Breast epithelium (tissue), 4 donors: ENCODE measurements at regions not wholly inside any gene's neighbourhood (a gene's known extent, or its start where the extent isn't known, plus 50 kb on each side); places are given as distances from the start of the nearest gene placed in this dataset.

Experiments used
- DNase-seq, 2 donors: peaks; one replicate each; pipeline ENCODE4 v3.0.0-alpha.2; 2019; ENCODE audit warnings: low spot score in 2 of 2
- H3K27ac ChIP-seq, 2 donors: fragments of 200-600 bp; sonication (generic) in 1 of 2; one replicate each; pipeline ENCODE4 v1.5.1; 2016 to 2019; ENCODE audit warnings: mild to moderate bottlenecking in 1 of 2
- H3K27me3 ChIP-seq, 2 donors: fragments of 200-600 bp; sonication (generic) in 1 of 2; one replicate each; pipeline versions ENCODE4 v1.5.1 to v1.6.0; 2017 to 2019; ENCODE audit warnings: control low read depth in 1 of 2, mild to moderate bottlenecking in 1 of 2
- H3K36me3 ChIP-seq: fragments of 200-600 bp; one replicate; pipeline ENCODE4 v1.5.1; 2019
- H3K4me1 ChIP-seq, 2 donors: fragments of 200-600 bp; sonication (generic); one replicate each; pipeline ENCODE4 v1.5.1; 2016 to 2019; ENCODE audit warnings: control low read depth in 1 of 2
- H3K4me3 ChIP-seq, 3 donors: fragments of 200-600 bp; sonication (generic); 1 replicate in 2 of 3; 2 replicates in 1 of 3; pipeline ENCODE4 v1.5.1; 2016 to 2019; ENCODE audit warnings: mild to moderate bottlenecking in 3 of 3, moderate library complexity in 2 of 3
- H3K9me3 ChIP-seq, 2 donors: fragments of 200-600 bp; sonication (generic) in 1 of 2; one replicate each; pipeline ENCODE4 v1.5.1; 2016 to 2019; ENCODE audit warnings: control low read depth in 1 of 2
- POLR2A ChIP-seq: fragments of 450-650 bp; IDR thresholded peaks from one replicate; pipeline ENCODE4 v1.6.1; 2016; ENCODE audit warnings: antibody characterized with exemption, mild to moderate bottlenecking, moderate library complexity
- POLR2AphosphoS5 ChIP-seq, 3 donors: sonication (generic); formaldehyde crosslinking; IDR thresholded peaks; one replicate each; pipeline ENCODE4 v1.6.1; 2017; ENCODE audit warnings: antibody characterized with exemption in 3 of 3
- intact Hi-C: fragments of 100-400 bp; cut with DNase I; formaldehyde crosslinking; loops from one replicate; pipeline ENCODE4 v1.15.1; 2023; ENCODE audit warnings: low total_unique reads
- TF ChIP-seq, protein P1 (sequence below), 3 donors: fragments of 450-650 bp; IDR thresholded peaks; one replicate each; pipeline ENCODE4 v1.5.1; 2016 to 2017; ENCODE audit warnings: antibody characterized with exemption in 3 of 3, mild to moderate bottlenecking in 3 of 3, moderate library complexity in 3 of 3

GRCh38 chr18:23399067-23399466 is 54.0 kb upstream of the RIOK3 start:
- H3K4me3 ChIP-seq, result no peak overlapping the region
- TF ChIP-seq POLR2A, result no peak
- no peak for TF ChIP-seq POLR2AphosphoS5 (IDR thresholded peaks at IDR 0.05)
- TF ChIP-seq, protein P1, sequence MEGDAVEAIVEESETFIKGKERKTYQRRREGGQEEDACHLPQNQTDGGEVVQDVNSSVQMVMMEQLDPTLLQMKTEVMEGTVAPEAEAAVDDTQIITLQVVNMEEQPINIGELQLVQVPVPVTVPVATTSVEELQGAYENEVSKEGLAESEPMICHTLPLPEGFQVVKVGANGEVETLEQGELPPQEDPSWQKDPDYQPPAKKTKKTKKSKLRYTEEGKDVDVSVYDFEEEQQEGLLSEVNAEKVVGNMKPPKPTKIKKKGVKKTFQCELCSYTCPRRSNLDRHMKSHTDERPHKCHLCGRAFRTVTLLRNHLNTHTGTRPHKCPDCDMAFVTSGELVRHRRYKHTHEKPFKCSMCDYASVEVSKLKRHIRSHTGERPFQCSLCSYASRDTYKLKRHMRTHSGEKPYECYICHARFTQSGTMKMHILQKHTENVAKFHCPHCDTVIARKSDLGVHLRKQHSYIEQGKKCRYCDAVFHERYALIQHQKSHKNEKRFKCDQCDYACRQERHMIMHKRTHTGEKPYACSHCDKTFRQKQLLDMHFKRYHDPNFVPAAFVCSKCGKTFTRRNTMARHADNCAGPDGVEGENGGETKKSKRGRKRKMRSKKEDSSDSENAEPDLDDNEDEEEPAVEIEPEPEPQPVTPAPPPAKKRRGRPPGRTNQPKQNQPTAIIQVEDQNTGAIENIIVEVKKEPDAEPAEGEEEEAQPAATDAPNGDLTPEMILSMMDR (IDR thresholded peaks at IDR 0.05), result no peak
- H3K36me3 ChIP-seq, result no peaks in the 10 kb centered on the region
- H3K4me1 ChIP-seq, result no peaks in the 10 kb centered on the region
- no peak for DNase-seq
- intact Hi-C loops, result no loop called here
- H3K27me3 ChIP-seq, result no peaks in the 10 kb centered on the region
- no peak overlapping the region for H3K27ac ChIP-seq
- no peaks in the 10 kb centered on the region for H3K9me3 ChIP-seq

GRCh38 chr18:23400918-23401317 is 52.2 kb upstream of the RIOK3 start:
- H3K27ac ChIP-seq, result no peak overlapping the region
- intact Hi-C loops, result loop anchor here (10.0 kb wide), 1 partner anchor 606 kb away; no protein-coding TSS in a partner anchor

DNA sequence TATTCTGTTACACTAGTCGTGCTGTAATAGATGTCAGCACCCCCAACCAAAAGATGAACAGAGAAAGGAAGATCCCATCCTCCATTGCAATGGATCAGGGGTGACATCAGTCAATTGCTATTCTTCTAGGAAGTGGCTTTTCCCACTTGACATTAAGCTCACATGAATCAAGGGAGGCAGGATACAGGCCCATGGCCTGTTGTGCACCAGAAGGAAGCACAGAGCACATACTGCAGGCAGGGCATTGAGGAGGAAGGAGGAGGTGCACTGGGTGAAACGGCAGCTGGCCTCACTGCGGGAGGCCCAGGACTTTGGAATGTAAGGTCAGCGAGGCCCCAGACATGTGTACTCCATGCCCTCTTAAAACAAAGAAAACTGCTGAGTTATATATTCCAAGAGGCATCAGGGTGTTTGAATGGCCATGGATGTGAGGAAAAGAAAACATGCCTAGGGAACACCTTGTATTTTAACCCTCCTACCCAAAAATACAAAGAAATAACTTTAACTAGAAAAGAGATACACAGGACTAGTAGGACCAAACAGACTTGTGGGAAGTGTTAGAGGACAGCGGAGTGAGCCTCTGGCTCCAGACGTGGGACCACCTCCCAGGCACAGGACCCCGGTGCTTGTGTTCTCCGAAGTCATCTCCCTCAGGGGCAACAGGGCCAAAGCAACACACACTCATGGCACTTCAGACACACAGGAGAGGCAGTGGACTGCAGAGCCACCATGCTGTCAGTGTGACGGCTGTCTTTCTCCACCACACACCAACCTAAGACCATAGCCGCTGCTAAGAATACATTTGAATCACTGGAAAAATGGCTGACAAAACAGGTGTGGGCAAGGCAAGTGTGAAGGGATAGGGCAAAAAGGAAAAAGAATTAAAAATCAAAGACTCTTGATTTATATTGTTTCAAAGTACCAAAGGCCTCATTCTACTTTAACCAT is 51.4 kb upstream of the RIOK3 start:
- H3K27me3 ChIP-seq, result no peaks in the 10 kb centered on the region
- H3K4me3 ChIP-seq, result no peak overlapping the region
- DNase-seq, result no peak
- no peak overlapping the region for H3K27ac ChIP-seq
- H3K4me1 ChIP-seq, result no peaks in the 10 kb centered on the region
- no peaks in the 10 kb centered on the region for H3K36me3 ChIP-seq
- TF ChIP-seq, protein P1 (IDR thresholded peaks at IDR 0.05), result no peak
- TF ChIP-seq POLR2AphosphoS5 (IDR thresholded peaks at IDR 0.05), result no peak
- TF ChIP-seq POLR2A, result no peak
- intact Hi-C loops, result loop anchor here (10.0 kb wide), 1 partner anchor 607 kb away; no protein-coding TSS in a partner anchor
- H3K9me3 ChIP-seq, result no peaks in the 10 kb centered on the region

More at GRCh38 chr18:23400918-23401317, 52.2 kb upstream of the RIOK3 start:
- Histone ChIP-seq H3K36me3 (no peaks in the 10 kb centered on the region), H3K27me3 (no peaks in the 10 kb centered on the region), H3K9me3 (no peaks in the 10 kb centered on the region), H3K4me1 (no peaks in the 10 kb centered on the region), H3K4me3 (no peak overlapping the region)
- DNase-seq, result no peak
- TF ChIP-seq POLR2A (no peak), POLR2AphosphoS5 (IDR thresholded peaks at IDR 0.05) (no peak)
- TF ChIP-seq, protein P1 (IDR thresholded peaks at IDR 0.05), result no peak
